WI38 (cell line): ENCODE measurements at regions not wholly inside any gene's neighbourhood (a gene's known extent, or its start where the extent isn't known, plus 50 kb on each side); places are given as distances from the start of the nearest gene placed in this dataset.

Experiments
- H3K4me3 ChIP-seq: 2 replicates; pipeline ENCODE4 v1.5.1; 2011; ENCODE audit warnings: low read depth, mild to moderate bottlenecking, control low read depth, low read length
- TF ChIP-seq, protein P1 (sequence below): IDR thresholded peaks from 2 replicates; pipeline ENCODE4 v1.5.1; 2012; ENCODE audit warnings: low read depth, mild to moderate bottlenecking, control low read depth, low read length

DNA sequence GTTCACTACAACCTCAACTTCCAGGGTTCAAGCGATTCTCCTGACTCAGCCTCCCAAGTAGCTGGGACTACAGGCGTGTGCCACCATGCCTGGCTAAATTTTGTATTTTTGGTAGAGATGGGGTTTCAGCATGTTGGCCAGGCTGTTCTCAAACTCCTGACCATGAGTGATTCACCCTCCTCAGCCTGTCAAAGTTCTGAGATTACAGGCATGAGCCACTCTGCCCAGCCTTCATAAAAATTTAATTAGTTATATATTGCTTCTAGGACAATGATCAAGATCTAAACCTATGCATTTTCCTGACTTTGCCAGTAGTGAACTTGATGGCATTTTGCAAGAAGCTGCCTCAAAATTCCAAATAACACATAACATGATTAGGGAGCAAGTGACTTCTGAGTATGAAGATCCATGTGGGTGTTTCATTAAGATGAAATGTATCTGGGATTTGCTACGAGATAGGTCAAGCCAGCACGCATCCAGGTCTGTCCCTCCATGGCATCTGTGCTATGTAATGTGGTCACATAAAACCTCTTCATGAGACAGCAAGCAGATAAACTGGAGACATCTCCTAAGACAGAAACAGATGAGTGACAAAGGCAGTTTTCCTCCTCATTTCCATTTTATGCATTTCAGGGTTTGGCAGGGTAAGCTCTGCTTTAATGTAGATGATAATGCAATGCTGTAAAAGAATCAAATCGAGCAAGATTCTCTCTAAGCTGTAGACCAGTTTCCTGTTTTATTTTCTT is 319.4 kb upstream of the ATP2B1 start:
- no peak overlapping the region for H3K4me3 ChIP-seq
- TF ChIP-seq, protein P1, sequence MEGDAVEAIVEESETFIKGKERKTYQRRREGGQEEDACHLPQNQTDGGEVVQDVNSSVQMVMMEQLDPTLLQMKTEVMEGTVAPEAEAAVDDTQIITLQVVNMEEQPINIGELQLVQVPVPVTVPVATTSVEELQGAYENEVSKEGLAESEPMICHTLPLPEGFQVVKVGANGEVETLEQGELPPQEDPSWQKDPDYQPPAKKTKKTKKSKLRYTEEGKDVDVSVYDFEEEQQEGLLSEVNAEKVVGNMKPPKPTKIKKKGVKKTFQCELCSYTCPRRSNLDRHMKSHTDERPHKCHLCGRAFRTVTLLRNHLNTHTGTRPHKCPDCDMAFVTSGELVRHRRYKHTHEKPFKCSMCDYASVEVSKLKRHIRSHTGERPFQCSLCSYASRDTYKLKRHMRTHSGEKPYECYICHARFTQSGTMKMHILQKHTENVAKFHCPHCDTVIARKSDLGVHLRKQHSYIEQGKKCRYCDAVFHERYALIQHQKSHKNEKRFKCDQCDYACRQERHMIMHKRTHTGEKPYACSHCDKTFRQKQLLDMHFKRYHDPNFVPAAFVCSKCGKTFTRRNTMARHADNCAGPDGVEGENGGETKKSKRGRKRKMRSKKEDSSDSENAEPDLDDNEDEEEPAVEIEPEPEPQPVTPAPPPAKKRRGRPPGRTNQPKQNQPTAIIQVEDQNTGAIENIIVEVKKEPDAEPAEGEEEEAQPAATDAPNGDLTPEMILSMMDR: no peak

DNA sequence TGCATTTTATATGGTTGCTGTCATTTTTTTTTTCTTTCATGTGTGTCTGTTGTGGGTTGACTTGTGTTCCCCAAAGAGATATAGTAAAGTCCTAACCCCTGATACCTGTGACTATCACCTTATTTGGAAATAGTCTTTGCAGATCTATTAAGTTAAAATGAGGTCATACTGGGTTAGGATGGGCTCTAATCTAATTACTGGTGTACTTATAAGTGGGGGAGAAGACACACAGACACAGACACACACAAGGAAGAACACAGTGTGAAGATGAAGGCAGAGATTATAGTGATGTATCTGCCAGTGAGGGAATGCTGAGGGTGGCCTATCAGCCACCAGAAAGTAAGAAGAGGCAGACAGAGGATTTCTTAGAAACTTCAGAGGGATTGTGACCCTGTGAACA is 318.4 kb upstream of the ATP2B1 start:
- H3K4me3 ChIP-seq: no peak overlapping the region
- TF ChIP-seq, protein P1: no peak

DNA sequence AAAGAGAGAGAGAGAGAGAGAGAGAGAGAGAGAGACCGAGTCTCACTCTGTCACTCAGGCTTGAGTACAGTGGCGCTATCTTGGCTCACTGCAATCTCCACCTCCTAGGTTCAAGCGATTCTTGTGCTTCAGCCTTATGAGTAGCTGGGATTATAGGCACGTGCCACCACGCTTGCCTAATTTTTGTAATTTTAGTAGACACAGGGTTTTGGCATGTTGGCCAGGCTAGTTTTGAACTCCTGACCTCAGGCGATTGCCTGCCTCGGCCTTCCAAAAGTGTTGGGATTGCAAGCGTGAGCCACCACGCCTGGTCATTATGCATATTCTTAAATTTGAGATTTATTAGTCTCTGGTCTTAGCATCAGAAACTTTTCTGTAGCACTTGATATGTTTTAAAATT is 317.9 kb upstream of the ATP2B1 start:
- H3K4me3 ChIP-seq: no peak overlapping the region
- TF ChIP-seq, protein P1: no peak

DNA sequence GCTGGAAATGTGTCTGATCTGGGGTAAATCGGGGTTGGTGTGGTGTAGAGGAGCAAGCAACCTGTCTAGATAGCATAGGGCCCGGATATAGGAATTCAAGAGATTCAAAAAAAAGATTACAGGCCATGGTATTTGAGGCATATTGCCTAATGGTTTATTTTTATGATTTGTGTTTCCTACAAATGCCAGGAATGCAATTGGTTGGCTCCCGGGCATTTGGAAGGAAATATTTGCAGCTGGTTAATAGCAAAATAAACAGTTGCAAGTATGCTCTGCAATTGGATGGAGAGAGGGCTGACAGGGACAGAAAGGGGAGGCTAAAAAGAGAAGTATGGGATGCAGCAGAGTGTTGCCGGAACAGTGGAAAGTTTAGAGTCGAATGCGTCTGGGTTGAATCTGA is 315.6 kb upstream of the ATP2B1 start:
- no peak overlapping the region for H3K4me3 ChIP-seq
- TF ChIP-seq, protein P1: no peak

DNA sequence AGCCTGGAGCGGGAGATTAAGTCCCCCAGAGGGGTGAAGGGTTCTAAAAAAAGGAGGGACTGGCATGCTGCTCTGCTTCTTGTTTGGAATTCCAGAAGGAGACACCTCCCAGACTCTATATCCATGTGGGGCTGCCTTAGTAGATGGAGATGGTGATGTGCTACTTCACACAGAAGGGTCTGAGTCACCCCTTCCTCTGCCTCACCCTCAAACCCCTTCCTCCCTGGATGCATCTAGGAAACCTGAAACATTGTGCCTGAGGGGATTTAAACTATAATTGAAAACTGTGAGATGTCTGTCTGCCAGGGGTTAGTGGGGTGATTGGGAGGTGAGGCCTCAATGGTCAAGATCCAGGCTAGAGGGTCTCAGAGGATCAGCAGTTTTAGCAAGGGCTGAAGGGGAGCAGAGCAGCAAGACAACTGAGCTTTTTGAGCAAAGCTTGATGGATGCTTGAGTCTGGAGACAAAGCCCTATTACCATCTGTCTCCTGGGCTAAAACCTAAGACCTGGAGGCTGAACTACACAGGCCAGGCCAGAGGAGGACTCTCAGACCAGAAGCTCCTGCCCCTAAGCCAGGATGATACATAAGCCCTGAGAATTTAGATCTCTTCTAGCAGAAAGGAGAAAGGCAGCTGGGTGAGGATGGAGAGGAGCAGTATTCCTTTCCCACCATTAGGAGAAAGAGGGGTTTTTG is 314.7 kb upstream of the ATP2B1 start:
- H3K4me3 ChIP-seq: no peak overlapping the region
- TF ChIP-seq, protein P1: no peak

DNA sequence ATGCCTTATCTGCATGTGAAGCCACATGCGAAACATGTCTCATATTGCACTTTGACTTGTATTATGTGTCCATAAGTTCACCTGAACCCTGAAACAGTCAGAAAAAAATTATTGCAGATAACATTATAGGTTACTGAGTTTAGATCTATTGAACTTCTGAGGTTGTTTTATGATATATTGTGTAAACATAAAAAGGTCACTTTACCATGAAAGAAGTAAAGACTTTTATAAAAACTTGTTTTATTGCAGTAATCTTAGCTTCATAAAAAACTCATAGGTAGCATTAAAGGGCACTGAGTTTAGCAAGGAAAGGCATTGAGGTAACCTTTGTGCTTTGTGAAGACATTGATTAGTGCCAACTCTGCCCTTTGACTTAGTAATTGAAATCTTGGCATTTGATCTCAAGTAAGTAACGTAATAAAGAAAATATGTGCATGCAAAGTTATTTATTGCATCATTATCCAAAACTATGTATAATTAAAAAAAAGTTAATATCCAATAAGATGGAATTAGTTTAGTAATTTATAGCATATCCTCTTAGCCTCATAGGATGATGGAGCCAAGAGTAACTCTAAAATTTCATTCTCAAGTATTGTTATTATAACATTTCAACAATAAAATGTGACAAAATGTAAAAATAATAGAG is 313.3 kb upstream of the ATP2B1 start:
- TF ChIP-seq, protein P1: no peak
- no peak overlapping the region for H3K4me3 ChIP-seq

DNA sequence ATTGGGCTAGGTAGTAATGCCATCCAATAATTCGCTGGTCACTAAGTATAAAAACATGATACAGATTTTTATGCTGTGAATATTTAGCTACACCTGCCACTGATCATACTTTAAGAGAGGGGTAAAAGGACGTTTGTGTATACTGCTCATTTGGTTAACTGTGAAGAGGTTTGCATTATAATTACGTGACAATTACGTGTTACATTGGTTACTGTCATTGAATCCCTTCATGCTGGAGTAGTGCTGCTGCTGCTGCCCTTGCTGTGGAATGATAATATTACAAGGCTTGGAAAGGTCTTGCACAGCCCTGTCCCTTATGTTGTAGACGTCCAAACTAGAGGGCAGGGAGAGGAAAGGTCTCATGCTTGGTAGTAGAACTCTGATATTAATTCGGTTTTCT is 312.2 kb upstream of the ATP2B1 start:
- no peak overlapping the region for H3K4me3 ChIP-seq
- TF ChIP-seq, protein P1: no peak
